SHP77 (cell line): ENCODE measurements at regions not wholly inside any gene's neighbourhood (a gene's known extent, or its start where the extent isn't known, plus 50 kb on each side); places are given as distances from the start of the nearest gene placed in this dataset.
"Not testable (repeated sequence)": the region's sequence is repeated elsewhere in the genome, so short reads cannot be mapped to it uniquely, and the experiment has no call there.

Experiments used
- DNase-seq, 2 experiments: peaks; one replicate each; lab custom pipeline; 2025; lab: John Stamatoyannopoulos, UW

DNA sequence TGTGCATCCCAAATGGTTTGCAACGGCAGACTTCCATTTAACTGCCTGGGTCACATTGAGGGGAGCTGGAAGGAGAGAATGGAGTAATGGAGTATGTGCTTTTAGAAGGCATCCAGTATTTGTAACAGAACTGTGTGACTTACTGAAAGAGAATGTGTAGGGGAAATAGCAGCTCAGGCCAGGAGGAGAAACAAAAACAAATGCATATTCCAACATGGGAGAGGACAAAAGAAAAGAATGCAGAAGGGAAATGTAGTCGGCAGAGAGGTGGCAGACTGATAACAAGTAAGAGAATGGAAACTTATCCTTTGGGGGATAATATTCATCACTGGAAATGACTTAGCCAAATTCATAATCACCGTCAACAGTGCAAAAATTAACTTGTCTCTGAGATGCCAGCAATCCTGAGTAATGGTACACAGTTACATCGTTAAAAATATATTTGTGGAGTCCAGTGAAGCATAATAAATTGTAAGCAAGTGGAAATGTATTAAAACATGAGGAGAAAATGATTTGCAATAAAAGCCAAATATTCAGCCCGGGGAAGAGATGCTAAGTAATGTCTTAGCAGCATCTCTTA is 294.9 kb upstream of the SGO1 start:
- DNase-seq, result no peak

GRCh38 chr3:20478436-20478835 is 292.4 kb upstream of the SGO1 start:
- DNase-seq, result no peak

- DNase-seq, result not testable (repeated sequence)
These were observed 278.2 kb upstream of the SGO1 start for GRCh38 chr3:20464237-20464636.

DNA sequence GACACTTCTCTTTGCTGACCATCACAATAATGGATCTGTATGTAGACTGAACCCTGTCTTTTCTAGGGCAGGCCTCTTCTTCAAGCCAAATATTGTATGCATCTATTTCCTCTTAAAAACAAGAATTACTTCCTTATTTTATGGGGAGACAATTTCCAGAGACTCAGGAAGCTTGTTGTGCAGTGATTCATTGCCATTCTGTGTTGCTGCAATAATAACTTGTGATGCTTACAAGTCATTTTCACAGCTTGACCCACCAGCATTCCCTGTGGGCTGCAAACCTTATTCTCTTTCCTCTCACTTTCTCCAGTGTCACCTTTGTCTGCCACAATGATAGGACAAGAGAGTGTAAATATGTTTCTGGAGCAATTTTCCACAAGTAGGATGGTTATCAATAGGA is 276.7 kb upstream of the SGO1 start:
- no peak for DNase-seq

DNA sequence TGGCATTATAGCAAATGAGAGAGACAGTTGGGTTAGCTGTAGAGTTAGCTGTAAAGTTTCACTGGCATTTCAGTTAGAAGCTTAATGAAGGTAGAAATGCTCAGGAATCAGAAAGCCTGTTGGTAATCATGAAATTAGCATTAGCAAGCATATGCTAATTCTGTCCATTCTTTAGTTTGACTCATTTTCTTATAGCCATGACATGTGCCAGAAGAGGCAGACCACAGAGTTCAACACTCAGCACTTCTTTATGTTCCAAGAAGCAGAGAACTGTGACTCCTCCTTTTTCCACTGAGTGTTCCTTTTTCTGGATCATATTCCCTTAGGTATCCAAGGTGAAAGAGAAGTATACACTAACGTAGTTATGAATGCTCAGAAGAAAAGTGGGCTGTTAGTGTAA is 276.2 kb upstream of the SGO1 start:
- no peak for DNase-seq

DNA sequence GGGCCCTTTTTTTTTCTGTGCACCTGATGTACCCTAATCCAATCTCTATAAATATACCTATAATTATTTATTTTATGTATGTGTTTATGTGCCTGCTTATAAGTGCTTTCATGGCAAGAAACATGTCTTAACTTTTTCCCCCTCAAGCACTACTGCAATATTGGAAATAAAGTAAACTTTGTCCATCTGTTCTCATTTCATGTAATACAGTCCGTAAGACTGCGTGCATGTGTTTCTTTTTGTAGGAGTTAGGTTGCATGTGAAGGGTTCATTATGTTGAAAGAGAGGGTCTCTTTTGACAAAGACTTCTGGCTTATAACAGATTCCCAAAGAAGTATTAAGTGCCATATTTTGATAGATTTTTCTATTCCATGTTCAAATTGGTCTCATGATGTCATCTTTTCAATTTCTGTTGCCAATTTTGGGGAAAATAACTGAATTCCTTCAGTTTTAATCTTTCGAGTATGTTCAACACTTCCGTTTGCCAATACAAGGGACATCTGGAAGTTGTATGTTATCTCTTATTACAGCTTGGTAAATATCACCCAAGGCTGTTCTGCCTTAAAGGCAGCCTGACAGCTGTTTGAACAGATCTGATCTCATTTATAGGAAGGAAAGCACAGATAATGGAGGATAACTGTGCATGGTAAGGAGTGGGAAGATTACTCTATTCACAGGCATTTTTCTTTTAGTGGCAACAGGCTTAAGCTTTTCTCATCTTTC is 273.1 kb upstream of the SGO1 start:
- DNase-seq, result no peak

DNA sequence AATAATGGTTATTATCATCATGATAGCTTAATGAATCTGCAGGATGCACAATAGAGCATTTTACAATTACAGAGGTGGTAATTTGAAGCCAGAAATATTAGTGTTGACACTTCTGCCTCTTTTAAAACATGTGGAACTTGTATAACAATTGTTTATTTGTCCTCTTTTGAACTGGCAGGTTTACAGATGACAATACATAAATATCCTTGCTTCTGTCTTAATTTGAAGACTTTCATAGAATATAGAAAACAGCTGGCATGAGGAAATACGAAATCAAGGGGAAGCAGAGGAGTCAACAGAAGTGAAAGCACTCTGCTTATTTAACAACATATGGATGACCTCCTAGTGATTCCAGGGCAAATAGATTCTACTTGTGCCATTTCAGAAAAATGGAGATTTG is 270.5 kb upstream of the SGO1 start:
- DNase-seq, result no peak

GRCh38 chr3:20451170-20451569 is 265.2 kb upstream of the SGO1 start:
- no peak for DNase-seq

- no peak for DNase-seq
These were observed 264.6 kb upstream of the SGO1 start for GRCh38 chr3:20450611-20451010.

- no peak for DNase-seq
These were observed 256.8 kb upstream of the SGO1 start for GRCh38 chr3:20442846-20443245.

DNA sequence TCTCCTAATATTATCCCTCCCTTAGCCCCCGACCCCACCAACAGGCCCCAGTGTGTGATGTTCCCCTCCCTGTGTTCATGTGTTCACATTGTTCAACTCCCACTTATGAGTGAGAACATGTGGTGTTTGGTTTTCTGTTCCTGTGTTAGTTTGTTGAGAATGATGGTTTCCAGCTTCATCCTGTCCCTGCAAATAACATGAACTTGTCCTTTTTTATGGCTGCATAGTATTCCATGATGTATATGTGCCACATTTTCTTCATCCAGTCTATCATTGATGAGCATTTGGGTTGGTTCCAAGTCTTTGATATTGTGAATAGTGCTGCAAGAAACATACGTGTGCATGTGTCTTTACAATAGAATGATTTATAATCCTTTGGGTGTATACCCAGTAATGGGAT is 241.3 kb upstream of the SGO1 start:
- DNase-seq, result not testable (repeated sequence)

DNA sequence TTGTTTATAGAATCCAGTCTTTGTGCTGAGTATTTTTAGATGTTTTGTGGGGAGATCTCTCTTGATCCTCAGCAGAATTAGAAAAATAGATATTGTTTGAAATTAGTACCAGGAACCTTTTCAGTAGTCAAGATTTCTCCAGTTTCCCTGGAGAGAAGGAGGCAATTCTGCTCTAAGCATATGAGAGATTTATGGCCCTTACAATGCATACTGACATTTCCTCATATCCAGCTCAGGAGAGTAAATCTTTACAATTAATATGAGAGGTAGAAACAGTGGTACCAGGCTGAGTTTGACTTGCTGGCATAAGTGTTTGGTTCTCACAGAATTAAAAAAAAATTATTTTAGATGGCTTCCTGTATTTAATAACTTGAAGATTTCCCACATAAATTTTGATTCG is 239.1 kb upstream of the SGO1 start:
- no peak for DNase-seq

DNA sequence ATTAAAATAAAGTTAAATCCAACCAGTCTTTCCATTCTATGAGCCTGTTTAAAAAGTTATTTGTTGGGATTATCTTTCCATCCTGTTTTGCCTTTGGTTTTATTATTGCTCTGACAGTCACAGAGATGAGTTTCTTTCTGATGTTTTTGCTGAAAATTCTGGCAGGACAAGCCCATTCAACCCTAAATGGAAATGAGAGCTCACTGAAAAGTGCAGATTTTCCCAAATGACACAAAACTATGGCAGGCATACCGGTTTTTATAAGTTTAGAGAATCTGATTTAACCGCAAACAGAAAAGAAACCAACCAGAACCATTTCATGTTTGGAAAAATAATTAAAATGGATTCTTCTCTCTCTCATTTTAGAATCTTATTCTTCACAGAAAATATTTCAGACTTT is 238.1 kb upstream of the SGO1 start:
- no peak for DNase-seq

DNA sequence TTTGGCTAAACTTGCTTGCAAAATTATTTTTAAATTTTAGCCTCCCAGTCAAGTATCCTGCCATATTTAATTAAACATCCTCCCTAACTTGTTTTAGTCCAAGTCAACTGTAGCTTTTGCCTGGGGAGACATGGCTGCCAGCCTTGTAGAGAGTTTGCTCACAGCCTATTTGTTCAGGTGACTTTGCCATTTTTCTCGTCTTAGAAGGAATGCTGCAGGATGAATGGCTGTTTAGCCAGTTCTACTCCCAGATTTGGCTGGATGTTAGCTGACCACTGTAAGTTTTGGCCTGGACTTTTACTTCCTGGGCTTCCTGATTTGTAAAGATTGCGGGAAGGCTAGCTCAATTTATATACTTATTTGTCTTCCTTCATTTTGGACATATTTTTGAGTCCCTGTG is 236.4 kb upstream of the SGO1 start:
- no peak for DNase-seq

DNA sequence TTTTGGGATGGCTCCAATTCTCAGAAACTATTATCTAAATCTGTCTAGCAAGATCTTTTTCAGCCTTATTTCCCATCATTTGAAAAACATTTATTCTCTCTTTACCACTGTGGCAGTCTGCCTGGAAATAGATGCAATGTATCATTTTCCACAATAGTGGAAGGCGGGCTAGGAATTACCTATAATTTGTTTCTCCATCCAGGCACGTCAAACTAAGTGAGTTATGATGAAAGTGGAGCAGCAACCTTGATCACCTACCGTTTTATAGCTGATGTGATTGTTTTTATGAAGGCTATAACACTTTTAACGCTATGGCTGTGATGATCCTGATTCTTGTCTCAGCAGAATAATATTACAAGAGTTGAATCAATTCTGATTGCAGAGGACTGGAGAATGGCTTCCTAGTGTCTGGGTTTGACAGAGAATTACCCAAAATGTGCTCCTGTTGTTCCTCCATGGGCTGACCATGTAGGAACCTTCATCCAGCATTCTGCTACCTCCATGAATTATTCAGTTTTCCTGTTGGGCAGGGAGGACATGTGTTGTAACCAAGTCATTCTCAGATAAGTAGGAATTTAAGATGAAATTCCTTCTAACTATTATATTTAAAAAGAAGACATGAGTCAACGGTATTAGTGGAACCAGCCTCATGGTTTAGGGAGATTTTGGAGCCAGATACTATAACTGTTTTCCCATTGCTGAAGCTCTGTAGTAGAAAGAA is 231.5 kb upstream of the SGO1 start:
- no peak for DNase-seq

GRCh38 chr3:20406611-20407011 is 220.6 kb upstream of the SGO1 start:
- DNase-seq, result no peak

DNA sequence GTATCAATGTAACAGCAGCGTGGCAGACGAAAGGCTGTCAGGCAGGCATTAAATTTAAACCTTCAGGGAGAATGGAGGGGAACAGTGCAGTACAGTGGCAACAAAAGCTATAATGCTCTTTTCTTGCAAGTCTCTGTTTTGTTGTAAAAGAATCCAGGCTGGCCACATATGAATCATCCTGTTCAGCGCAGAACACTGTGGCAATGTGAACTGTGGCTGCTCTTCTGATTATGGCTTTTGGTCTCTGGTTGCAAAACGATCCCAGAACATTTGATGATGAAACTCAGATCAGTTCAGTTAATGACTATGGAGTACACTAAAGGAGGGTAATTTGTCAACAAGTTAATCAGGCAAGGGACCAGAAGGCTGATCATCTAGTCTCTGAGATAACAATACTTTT is 219.7 kb upstream of the SGO1 start:
- DNase-seq, result no peak

GRCh38 chr3:20405231-20405630 is 219.2 kb upstream of the SGO1 start:
- no peak for DNase-seq

GRCh38 chr3:20404741-20405100 is 218.7 kb upstream of the SGO1 start:
- no peak for DNase-seq

DNA sequence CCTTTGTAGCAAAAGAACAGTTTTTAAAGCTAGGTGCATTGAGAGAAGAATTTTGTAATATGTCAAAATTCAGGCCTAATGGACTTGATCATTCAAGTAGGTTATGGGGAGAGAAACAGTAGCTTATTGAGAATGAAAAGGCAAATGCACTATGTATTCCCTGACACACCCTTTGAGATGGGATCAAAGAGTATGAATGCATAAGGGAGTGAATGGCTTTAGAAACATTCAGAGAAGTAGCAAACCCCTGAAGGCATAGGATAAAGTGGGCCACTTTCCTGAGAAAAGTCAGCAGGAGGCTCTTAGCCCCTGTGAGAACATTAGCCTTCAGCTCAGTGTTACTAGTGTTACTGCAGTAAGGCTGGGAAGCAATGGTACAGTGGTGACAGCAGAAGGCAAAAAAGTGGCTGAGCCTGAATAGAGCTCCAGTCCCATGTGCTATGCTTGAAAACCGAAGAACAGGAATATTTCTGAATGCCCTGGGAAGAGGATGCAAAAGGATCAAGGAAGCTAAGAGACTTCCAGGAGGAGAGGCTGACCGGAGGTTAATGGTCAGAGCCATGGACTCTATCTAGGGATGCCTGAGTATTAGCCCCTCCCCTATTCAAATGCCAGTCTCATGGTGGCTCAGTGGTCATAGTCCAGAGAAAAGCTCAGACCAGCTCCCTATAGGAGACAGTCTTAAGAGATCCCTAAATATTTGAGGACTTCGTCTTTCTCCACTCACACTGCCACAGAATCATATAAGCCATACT is 218.2 kb upstream of the SGO1 start:
- DNase-seq, result no peak

- no peak for DNase-seq
These were observed 215.2 kb upstream of the SGO1 start for GRCh38 chr3:20401253-20401652.

GRCh38 chr3:20400686-20401085 is 214.7 kb upstream of the SGO1 start:
- DNase-seq, result no peak

- no peak for DNase-seq
These were observed 214.3 kb upstream of the SGO1 start for GRCh38 chr3:20400281-20400680.
